Erythroblast (primary cell): ENCODE measurements at regions not wholly inside any gene's neighbourhood (a gene's known extent, or its start where the extent isn't known, plus 50 kb on each side); places are given as distances from the start of the nearest gene placed in this dataset.

Experiments
- GATA1 ChIP-seq: IDR thresholded peaks from 2 replicates; pipeline ENCODE4 v1.6.1; 2011; ENCODE audit warnings: low read depth, mild to moderate bottlenecking, control low read depth, low read length, moderate library complexity
- POLR2A ChIP-seq: IDR thresholded peaks from 2 replicates; pipeline ENCODE4 v1.6.1; 2011; ENCODE audit warnings: mild to moderate bottlenecking, low read length

DNA sequence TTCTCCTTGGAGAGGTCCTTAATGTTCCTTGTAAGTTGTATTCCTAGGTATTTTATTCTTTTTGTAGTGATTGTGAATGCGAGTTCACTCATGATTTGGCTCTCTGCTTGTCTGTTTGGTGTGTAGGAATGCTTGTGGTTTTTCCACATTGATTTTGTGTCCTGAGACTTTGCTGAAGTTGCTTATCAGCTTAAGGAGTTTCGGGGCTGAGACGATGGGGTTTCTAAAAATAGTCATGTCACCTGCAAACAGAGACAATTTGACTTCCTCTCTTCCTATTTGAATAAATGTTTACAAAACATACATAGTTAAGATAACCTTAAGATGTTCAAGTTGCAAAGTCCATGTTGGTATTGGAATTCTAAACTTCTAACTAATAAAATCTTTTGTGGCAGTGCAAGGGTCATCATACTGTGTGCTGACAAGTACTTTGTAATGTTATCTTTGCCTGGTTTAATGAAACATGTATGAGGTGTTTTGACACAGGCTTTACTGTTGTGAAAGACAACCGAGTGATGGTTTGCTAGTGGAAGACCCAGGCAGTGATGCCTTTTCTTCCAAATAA is 286.2 kb downstream of the MRPS30 start:
- TF ChIP-seq POLR2A, result no peak
- no peak for TF ChIP-seq GATA1
